Panc1 (cell line): ENCODE measurements at regions not wholly inside any gene's neighbourhood (a gene's known extent, or its start where the extent isn't known, plus 50 kb on each side); places are given as distances from the start of the nearest gene placed in this dataset.

Source experiments
- ATAC-seq: fragments of 200-7000 bp; cut with Tn5 transposase; 2 replicates; pipeline ENCODE4 v1.9.1; 2020; ENCODE audit warnings: mild to moderate bottlenecking, moderate library complexity
- BruUV-seq: library from RNA; stranded (reverse); fragments of 400-500 nt; replicated peaks from 2 replicates; lab custom pipeline; 2021; lab: Mats Ljungman, UMichigan
- CTCF ChIA-PET: fragments of 300-600 bp; sonication (Branson Sonifier 250); formaldehyde crosslinking; loops from one replicate; lab custom pipeline; 2022; ENCODE audit warnings: antibody characterized with exemption; lab: Charles Lee
- POLR2A ChIA-PET: fragments of 300-600 bp; sonication (Branson Sonifier 250); formaldehyde crosslinking; loops from one replicate; lab custom pipeline; 2022; ENCODE audit warnings: antibody characterized with exemption; lab: Charles Lee
- DNase-seq: peaks from one replicate; pipeline ENCODE4 v3.0.0-alpha.2; 2010; ENCODE audit warnings: low read depth, low spot score
- H3K27ac ChIP-seq: 2 replicates; pipeline ENCODE4 v1.5.1; 2011; ENCODE audit warnings: mild to moderate bottlenecking, low read length, inconsistent platforms
- H3K27me3 ChIP-seq: fragments of 200-500 bp; sonication (Bioruptor generic); 2 replicates; pipeline ENCODE4 v1.6.0; 2014; ENCODE audit warnings: low read length, inconsistent platforms; ENCODE audit not compliant: control insufficient read depth, insufficient read depth
- H3K36me3 ChIP-seq: fragments of 200-500 bp; sonication (Bioruptor generic); 2 replicates; pipeline ENCODE4 v1.5.1; 2014; ENCODE audit warnings: inconsistent platforms, mild to moderate bottlenecking, low read length, moderate library complexity; ENCODE audit not compliant: control insufficient read depth, insufficient read depth
- H3K4me1 ChIP-seq: 2 replicates; pipeline ENCODE4 v1.5.1; 2011; ENCODE audit warnings: inconsistent platforms, mild to moderate bottlenecking, low read length, moderate library complexity; ENCODE audit not compliant: control insufficient read depth, insufficient read depth
- H3K4me3 ChIP-seq, 2 experiments: 2 replicates each; pipeline ENCODE4 v1.5.1; 2011 to 2012; ENCODE audit warnings: low read depth in 2 of 2, low read length in 2 of 2, mild to moderate bottlenecking in 2 of 2, inconsistent platforms in 1 of 2, moderate library complexity in 1 of 2
- H3K9me3 ChIP-seq: fragments of 200-500 bp; sonication (Bioruptor generic); 2 replicates; pipeline ENCODE4 v1.5.1; 2014; ENCODE audit warnings: low read depth, mild to moderate bottlenecking, inconsistent platforms, low read length, moderate library complexity; ENCODE audit not compliant: control insufficient read depth, insufficient read depth
- CTCF ChIP-seq: fragments of 450-650 bp; IDR thresholded peaks from 2 replicates; pipeline ENCODE4 v1.5.1; 2017; ENCODE audit warnings: mild to moderate bottlenecking
- POLR2AphosphoS5 ChIP-seq: IDR thresholded peaks from 2 replicates; pipeline ENCODE4 v1.6.1; 2012; ENCODE audit warnings: mild to moderate bottlenecking, low read depth, low read length, moderate library complexity
- REST ChIP-seq, 2 experiments: IDR thresholded peaks; 2 replicates each; pipeline ENCODE4 v1.6.1; 2011 to 2012; ENCODE audit warnings: low read depth in 2 of 2, control low read depth in 1 of 2, low read length in 1 of 2, mild to moderate bottlenecking in 1 of 2, moderate library complexity in 1 of 2; ENCODE audit not compliant: insufficient read depth in 1 of 2
- SIN3A ChIP-seq: IDR thresholded peaks from 2 replicates; pipeline ENCODE4 v1.6.1; 2012; ENCODE audit warnings: low read depth, mild to moderate bottlenecking, low read length, moderate library complexity, borderline replicate concordance; ENCODE audit not compliant: insufficient read depth
- TCF7L2 ChIP-seq: IDR thresholded peaks from 2 replicates; pipeline ENCODE4 v1.6.1; 2011; ENCODE audit warnings: mild to moderate bottlenecking, low read depth, low read length, inconsistent platforms
- in situ Hi-C: cut with HindIII; loops from 2 replicates; pipeline ENCODE4 v1.10.0; 2016; ENCODE audit warnings: low sequenced_read_pairs, low pct_unique_long_range_greater_than_20kb
- intact Hi-C: fragments of 100-400 bp; cut with micrococcal nuclease; formaldehyde crosslinking; loops from one replicate; pipeline ENCODE4 v1.10.0; 2022; ENCODE audit not compliant: unreplicated experiment

- H3K4me1 ChIP-seq = no peaks in the 10 kb centered on the region
- ChIA-PET POLR2A (no interaction called here), CTCF (no interaction called here)
- in situ Hi-C loops (no loop called here), intact Hi-C loops (no loop called here)
- no peaks in the 10 kb centered on the region for H3K9me3 ChIP-seq
- H3K4me3 ChIP-seq = no peak overlapping the region
- no peak overlapping the region for H3K27ac ChIP-seq
- no peaks in the 10 kb centered on the region for H3K36me3 ChIP-seq
- no peaks in the 10 kb centered on the region for H3K27me3 ChIP-seq
- no peak for DNase-seq
- no TSS peak for BruUV-seq
- TF ChIP-seq CTCF (no peak), REST (IDR thresholded peaks at IDR 0.05; ENCODE audit: insufficient read depth in 1 of 2, low read depth in 2 of 2, low read length in 1 of 2) (no peak), TCF7L2 (no peak), SIN3A (no peak), POLR2AphosphoS5 (no peak)
- ATAC-seq = no peak
These were observed 89.1 kb downstream of the HS1BP3 start for GRCh38 chr2:20561637-20562454.

- Histone ChIP-seq H3K27ac (no peak overlapping the region), H3K4me1 (no peaks in the 10 kb centered on the region), H3K4me3 (no peak overlapping the region), H3K36me3 (no peaks in the 10 kb centered on the region), H3K9me3 (no peaks in the 10 kb centered on the region), H3K27me3 (no peaks in the 10 kb centered on the region)
- intact Hi-C loops = no loop called here
- TF ChIP-seq TCF7L2 = no peak
- TF ChIP-seq SIN3A = no peak
- no peak for TF ChIP-seq REST (IDR thresholded peaks at IDR 0.05; ENCODE audit: insufficient read depth in 1 of 2, low read depth in 2 of 2, low read length in 1 of 2)
- no peak for TF ChIP-seq CTCF
- no peak for TF ChIP-seq POLR2AphosphoS5
- BruUV-seq = no TSS peak
- CTCF ChIA-PET = interaction anchor here (0.5 kb wide), 1 partner anchor 112 kb away, joined by 3 read pairs; no protein-coding TSS in a partner anchor
- in situ Hi-C loops = no loop called here
- ATAC-seq = no peak
- POLR2A ChIA-PET = no interaction called here
- no peak for DNase-seq
These were observed 88.2 kb downstream of the HS1BP3 start for GRCh38 chr2:20562540-20563225.
